ENCODE measurements at regions not wholly inside any gene's neighbourhood (a gene's known extent, or its start where the extent isn't known, plus 50 kb on each side); places are given as distances from the start of the nearest gene placed in this dataset.
A peak's percentile ranks its signal among the peaks of the same experiment; 100 is the strongest.

DNA sequence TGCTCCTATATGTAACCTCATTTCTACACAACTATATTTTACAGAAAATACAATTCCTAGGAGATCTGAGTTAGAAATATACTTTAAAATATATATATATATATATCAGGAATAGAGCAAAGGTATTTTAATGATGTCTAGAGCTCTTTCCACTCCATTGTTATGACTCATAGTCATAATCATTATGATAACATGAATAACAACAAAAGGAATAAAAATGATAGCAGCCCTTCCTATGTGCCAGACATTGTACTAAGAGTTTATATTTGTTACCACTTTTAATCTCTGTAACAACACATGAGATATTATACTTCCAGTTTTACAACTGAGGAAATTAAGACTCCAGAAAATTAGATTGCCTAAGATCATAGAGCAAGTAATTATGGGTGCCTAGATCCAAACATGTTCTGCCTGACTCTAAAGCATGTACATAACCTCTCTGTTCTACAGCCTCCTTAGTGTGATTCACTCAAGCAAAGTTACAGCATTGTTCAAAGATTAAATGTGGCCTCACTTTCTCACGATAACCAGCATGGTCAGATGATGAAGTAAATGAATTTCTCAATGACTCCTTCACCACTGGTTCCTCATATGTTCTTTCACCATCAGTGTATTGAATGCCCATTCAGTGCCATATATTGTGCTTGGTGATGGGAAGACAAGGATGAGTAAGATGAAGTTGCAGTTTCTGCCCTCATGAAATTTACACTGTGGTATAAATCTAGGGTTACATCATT is 452.1 kb downstream of the EFNA5 start:
- TF ChIP-seq ZC3H10 (CRISPR knock-in tag; IDR thresholded peaks at IDR 0.05) (no peak), ZFP3 (CRISPR knock-in tag; IDR thresholded peaks at IDR 0.05) (no peak), ZFP30 (CRISPR knock-in tag; IDR thresholded peaks at IDR 0.05) (no peak), BACH2 (CRISPR knock-in tag; IDR thresholded peaks at IDR 0.05; ENCODE audit: borderline replicate concordance) (no peak), TCF4 (CRISPR knock-in tag; IDR thresholded peaks at IDR 0.05; ENCODE audit: borderline replicate concordance) (no peak), TSHZ2 (CRISPR knock-in tag; IDR thresholded peaks at IDR 0.05) (no peak), ISL1 (CRISPR knock-in tag; IDR thresholded peaks at IDR 0.05) (no peak), ZNF70 (CRISPR knock-in tag; IDR thresholded peaks at IDR 0.05) (no peak), CSDC2 (CRISPR knock-in tag; IDR thresholded peaks at IDR 0.05) (no peak), ZNF8 (CRISPR knock-in tag; IDR thresholded peaks at IDR 0.05) (no peak), RARB (CRISPR knock-in tag; IDR thresholded peaks at IDR 0.05) (no peak), ESRRG (CRISPR knock-in tag; IDR thresholded peaks at IDR 0.05) (no peak), ZNF565 (CRISPR knock-in tag; conservative IDR thresholded peaks at IDR 0.05; ENCODE audit: low read depth) (no peak)
- TF ChIP-seq, protein P1, sequence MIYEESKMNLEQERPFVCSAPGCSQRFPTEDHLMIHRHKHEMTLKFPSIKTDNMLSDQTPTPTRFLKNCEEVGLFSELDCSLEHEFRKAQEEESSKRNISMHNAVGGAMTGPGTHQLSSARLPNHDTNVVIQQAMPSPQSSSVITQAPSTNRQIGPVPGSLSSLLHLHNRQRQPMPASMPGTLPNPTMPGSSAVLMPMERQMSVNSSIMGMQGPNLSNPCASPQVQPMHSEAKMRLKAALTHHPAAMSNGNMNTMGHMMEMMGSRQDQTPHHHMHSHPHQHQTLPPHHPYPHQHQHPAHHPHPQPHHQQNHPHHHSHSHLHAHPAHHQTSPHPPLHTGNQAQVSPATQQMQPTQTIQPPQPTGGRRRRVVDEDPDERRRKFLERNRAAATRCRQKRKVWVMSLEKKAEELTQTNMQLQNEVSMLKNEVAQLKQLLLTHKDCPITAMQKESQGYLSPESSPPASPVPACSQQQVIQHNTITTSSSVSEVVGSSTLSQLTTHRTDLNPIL (CRISPR knock-in tag; IDR thresholded peaks at IDR 0.05; ENCODE audit: low read depth) = no peak
- TF ChIP-seq, protein P2, sequence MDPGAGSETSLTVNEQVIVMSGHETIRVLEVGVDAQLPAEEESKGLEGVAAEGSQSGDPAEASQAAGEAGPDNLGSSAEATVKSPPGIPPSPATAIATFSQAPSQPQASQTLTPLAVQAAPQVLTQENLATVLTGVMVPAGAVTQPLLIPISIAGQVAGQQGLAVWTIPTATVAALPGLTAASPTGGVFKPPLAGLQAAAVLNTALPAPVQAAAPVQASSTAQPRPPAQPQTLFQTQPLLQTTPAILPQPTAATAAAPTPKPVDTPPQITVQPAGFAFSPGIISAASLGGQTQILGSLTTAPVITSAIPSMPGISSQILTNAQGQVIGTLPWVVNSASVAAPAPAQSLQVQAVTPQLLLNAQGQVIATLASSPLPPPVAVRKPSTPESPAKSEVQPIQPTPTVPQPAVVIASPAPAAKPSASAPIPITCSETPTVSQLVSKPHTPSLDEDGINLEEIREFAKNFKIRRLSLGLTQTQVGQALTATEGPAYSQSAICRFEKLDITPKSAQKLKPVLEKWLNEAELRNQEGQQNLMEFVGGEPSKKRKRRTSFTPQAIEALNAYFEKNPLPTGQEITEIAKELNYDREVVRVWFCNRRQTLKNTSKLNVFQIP (CRISPR knock-in tag; IDR thresholded peaks at IDR 0.05; ENCODE audit: borderline replicate concordance, low read depth) = no peak

DNA sequence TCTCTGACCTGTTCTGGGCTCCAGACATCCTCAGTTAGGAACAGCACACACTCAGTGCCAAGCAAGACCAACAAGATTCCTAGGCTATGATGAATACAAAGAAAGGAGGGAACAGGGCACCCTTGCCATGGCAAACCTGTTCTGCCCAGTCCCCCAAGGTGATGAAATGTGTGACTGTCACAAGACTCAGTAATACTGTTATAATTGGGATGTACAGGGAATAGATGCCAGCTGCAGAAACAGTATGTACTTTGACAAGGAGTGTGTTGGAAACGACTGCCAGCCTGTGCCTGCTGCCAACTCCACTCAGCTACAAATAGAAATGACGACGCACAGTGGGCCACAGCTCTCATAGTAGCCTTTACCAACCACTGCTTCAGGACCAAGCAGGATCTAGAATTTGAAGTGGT is 453.0 kb downstream of the EFNA5 start:
- TF ChIP-seq, protein P2 (CRISPR knock-in tag; IDR thresholded peaks at IDR 0.05; ENCODE audit: borderline replicate concordance, low read depth) = no peak
- no peak for TF ChIP-seq SNAI2 (CRISPR knock-in tag; IDR thresholded peaks at IDR 0.05)
- TF ChIP-seq ESRRG (CRISPR knock-in tag; IDR thresholded peaks at IDR 0.05) = no peak
- TF ChIP-seq, protein P3, sequence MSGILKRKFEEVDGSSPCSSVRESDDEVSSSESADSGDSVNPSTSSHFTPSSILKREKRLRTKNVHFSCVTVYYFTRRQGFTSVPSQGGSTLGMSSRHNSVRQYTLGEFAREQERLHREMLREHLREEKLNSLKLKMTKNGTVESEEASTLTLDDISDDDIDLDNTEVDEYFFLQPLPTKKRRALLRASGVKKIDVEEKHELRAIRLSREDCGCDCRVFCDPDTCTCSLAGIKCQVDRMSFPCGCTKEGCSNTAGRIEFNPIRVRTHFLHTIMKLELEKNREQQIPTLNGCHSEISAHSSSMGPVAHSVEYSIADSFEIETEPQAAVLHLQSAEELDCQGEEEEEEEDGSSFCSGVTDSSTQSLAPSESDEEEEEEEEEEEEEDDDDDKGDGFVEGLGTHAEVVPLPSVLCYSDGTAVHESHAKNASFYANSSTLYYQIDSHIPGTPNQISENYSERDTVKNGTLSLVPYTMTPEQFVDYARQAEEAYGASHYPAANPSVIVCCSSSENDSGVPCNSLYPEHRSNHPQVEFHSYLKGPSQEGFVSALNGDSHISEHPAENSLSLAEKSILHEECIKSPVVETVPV (CRISPR knock-in tag; IDR thresholded peaks at IDR 0.05) = no peak
- ATAC-seq = peak; percentile 66

More for the DNA sequence above, 452.1 kb downstream of the EFNA5 start:
- no peak for ATAC-seq

GRCh38 chr5:107216587-107216986 is 454.1 kb downstream of the EFNA5 start:
- TF ChIP-seq ZFP3 (CRISPR knock-in tag; IDR thresholded peaks at IDR 0.05) = no peak
- TF ChIP-seq BACH2 (CRISPR knock-in tag; IDR thresholded peaks at IDR 0.05; ENCODE audit: borderline replicate concordance) = no peak
- ATAC-seq = no peak

GRCh38 chr5:107215611-107216010 is 455.1 kb downstream of the EFNA5 start:
- no peak for TF ChIP-seq RARB (CRISPR knock-in tag; IDR thresholded peaks at IDR 0.05)
- no peak for ATAC-seq

DNA sequence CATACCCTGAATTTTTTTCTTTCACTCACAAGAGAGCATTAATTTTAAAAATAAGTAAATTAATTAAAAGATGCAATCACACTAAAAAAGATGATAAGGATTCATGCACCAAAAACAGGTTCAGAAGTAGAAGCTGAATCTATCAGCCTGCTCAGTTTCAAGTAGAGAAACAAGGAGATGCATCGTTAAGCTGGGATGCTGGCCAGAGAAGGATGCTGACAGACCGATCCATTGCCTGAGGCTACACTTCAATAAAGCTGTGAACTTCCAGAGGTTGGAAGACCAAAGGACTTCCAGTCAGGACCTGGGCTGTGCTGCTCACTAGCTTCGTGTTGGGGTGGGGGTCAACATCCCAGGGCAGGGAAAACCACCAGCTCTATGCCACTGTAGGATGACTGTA is 457.7 kb downstream of the EFNA5 start:
- no peak for ATAC-seq
- TF ChIP-seq, protein P3 (CRISPR knock-in tag; IDR thresholded peaks at IDR 0.05) = no peak
- TF ChIP-seq TCF4 (CRISPR knock-in tag; IDR thresholded peaks at IDR 0.05; ENCODE audit: borderline replicate concordance) = no peak; the same call in 1 of the 2 replicates
- no peak for TF ChIP-seq OSR1 (CRISPR knock-in tag; IDR thresholded peaks at IDR 0.05)
- no peak for TF ChIP-seq ZFP30 (CRISPR knock-in tag; IDR thresholded peaks at IDR 0.05)
- TF ChIP-seq GLIS3 (CRISPR knock-in tag; IDR thresholded peaks at IDR 0.05) = no peak
- no peak for TF ChIP-seq ARNTL (CRISPR knock-in tag; IDR thresholded peaks at IDR 0.05; ENCODE audit: borderline replicate concordance, low read depth)
- TF ChIP-seq PATZ1 (CRISPR knock-in tag; IDR thresholded peaks at IDR 0.05; ENCODE audit: borderline replicate concordance) = no peak
- TF ChIP-seq ZNF8 (CRISPR knock-in tag; IDR thresholded peaks at IDR 0.05) = no peak
- TF ChIP-seq ESRRG (CRISPR knock-in tag; IDR thresholded peaks at IDR 0.05) = no peak
- no peak for TF ChIP-seq TOX (CRISPR knock-in tag; IDR thresholded peaks at IDR 0.05; ENCODE audit: borderline replicate concordance)
